ENCODE measurements at regions not wholly inside any gene's neighbourhood (a gene's known extent, or its start where the extent isn't known, plus 50 kb on each side); places are given as distances from the start of the nearest gene placed in this dataset.

GRCh38 chr16:5416013-5416412 is 318.4 kb upstream of the EEF2KMT start:
- H3K36me3 Mint-ChIP-seq, result no peaks in the 10 kb centered on the region
- H3K4me3 ChIP-seq (ENCODE audit: low read depth, low read length), result no peak overlapping the region
- no peak overlapping the region for H3K27ac ChIP-seq (ENCODE audit: insufficient read depth, low read length, poor library complexity, severe bottlenecking)
- no peak overlapping the region for H3K4me3 Mint-ChIP-seq
- H3K27me3 ChIP-seq (ENCODE audit: control insufficient read depth, insufficient read depth, low read length), result no peaks in the 10 kb centered on the region
- no peaks in the 10 kb centered on the region for H3K36me3 ChIP-seq (ENCODE audit: control insufficient read depth, insufficient read depth, low read length)
- no peak for ATAC-seq (ENCODE audit: low read depth in 2 of 2)
- no peaks in the 10 kb centered on the region for H3K4me1 ChIP-seq (ENCODE audit: control insufficient read depth, insufficient read depth, low read length, poor library complexity, severe bottlenecking)
- DNase-seq, result no peak
- H3K9me3 Mint-ChIP-seq, result peaks cover 0 to 4% (median 0%) of the 10 kb centered on the region in 7 donors
- no peaks in the 10 kb centered on the region for H3K9me3 ChIP-seq (ENCODE audit: control insufficient read depth in 2 of 2, low read length in 2 of 2)
- peaks cover 5% of the 10 kb centered on the region for H3K27me3 Mint-ChIP-seq
- H3K4me1 Mint-ChIP-seq, result no peaks in the 10 kb centered on the region
- H3K27ac Mint-ChIP-seq, result no peak overlapping the region

GRCh38 chr16:5415123-5415522 is 317.5 kb upstream of the EEF2KMT start:
- H3K9me3 ChIP-seq (ENCODE audit: control insufficient read depth in 2 of 2, low read length in 2 of 2), result no peaks in the 10 kb centered on the region
- ATAC-seq (ENCODE audit: low read depth in 2 of 2) (no peak), DNase-seq (no peak)
- H3K36me3 ChIP-seq (ENCODE audit: control insufficient read depth, insufficient read depth, low read length), result no peaks in the 10 kb centered on the region
- H3K4me3 ChIP-seq (ENCODE audit: low read depth, low read length), result no peak overlapping the region
- H3K4me3 Mint-ChIP-seq, result no peak overlapping the region
- no peak overlapping the region for H3K27ac ChIP-seq (ENCODE audit: insufficient read depth, low read length, poor library complexity, severe bottlenecking)
- peaks cover 5% of the 10 kb centered on the region for H3K27me3 Mint-ChIP-seq
- no peak overlapping the region for H3K27ac Mint-ChIP-seq
- H3K36me3 Mint-ChIP-seq, result no peaks in the 10 kb centered on the region
- H3K27me3 ChIP-seq (ENCODE audit: control insufficient read depth, insufficient read depth, low read length), result no peaks in the 10 kb centered on the region
- H3K4me1 ChIP-seq (ENCODE audit: control insufficient read depth, insufficient read depth, low read length, poor library complexity, severe bottlenecking), result no peaks in the 10 kb centered on the region
- H3K9me3 Mint-ChIP-seq, result peaks cover 0 to 5% (median 0%) of the 10 kb centered on the region in 7 donors
- H3K4me1 Mint-ChIP-seq, result no peaks in the 10 kb centered on the region

- Histone ChIP-seq H3K27ac (ENCODE audit: insufficient read depth, low read length, poor library complexity, severe bottlenecking) (no peak overlapping the region), H3K4me3 (ENCODE audit: low read depth, low read length) (no peak overlapping the region), H3K9me3 (ENCODE audit: control insufficient read depth in 2 of 2, low read length in 2 of 2) (no peaks in the 10 kb centered on the region), H3K4me1 (ENCODE audit: control insufficient read depth, insufficient read depth, low read length, poor library complexity, severe bottlenecking) (no peaks in the 10 kb centered on the region), H3K27me3 (ENCODE audit: control insufficient read depth, insufficient read depth, low read length) (no peaks in the 10 kb centered on the region), H3K36me3 (ENCODE audit: control insufficient read depth, insufficient read depth, low read length) (no peaks in the 10 kb centered on the region)
- H3K36me3 Mint-ChIP-seq, result no peaks in the 10 kb centered on the region
- H3K27ac Mint-ChIP-seq, result peak overlapping the region in 1 of 3 donors; percentile 24
- no peak for DNase-seq
- no peak for ATAC-seq (ENCODE audit: low read depth in 2 of 2)
- peaks cover 0 to 5% (median 0%) of the 10 kb centered on the region in 7 donors for H3K9me3 Mint-ChIP-seq
- no peak overlapping the region for H3K4me3 Mint-ChIP-seq
- no peaks in the 10 kb centered on the region for H3K4me1 Mint-ChIP-seq
- H3K27me3 Mint-ChIP-seq, result no peaks in the 10 kb centered on the region
Observed at GRCh38 chr16:5412731-5413130, 315.1 kb upstream of the EEF2KMT start.

- no peak overlapping the region for H3K4me3 ChIP-seq (ENCODE audit: low read depth, low read length)
- H3K36me3 ChIP-seq (ENCODE audit: control insufficient read depth, insufficient read depth, low read length), result no peaks in the 10 kb centered on the region
- no peak overlapping the region for H3K4me3 Mint-ChIP-seq
- H3K27me3 Mint-ChIP-seq, result no peaks in the 10 kb centered on the region
- H3K27ac Mint-ChIP-seq, result no peak overlapping the region
- H3K9me3 Mint-ChIP-seq, result peaks cover 0 to 4% (median 0%) of the 10 kb centered on the region in 7 donors
- no peaks in the 10 kb centered on the region for H3K4me1 Mint-ChIP-seq
- no peaks in the 10 kb centered on the region for H3K4me1 ChIP-seq (ENCODE audit: control insufficient read depth, insufficient read depth, low read length, poor library complexity, severe bottlenecking)
- DNase-seq (no peak), ATAC-seq (ENCODE audit: low read depth in 2 of 2) (no peak)
- H3K27ac ChIP-seq (ENCODE audit: insufficient read depth, low read length, poor library complexity, severe bottlenecking), result no peak overlapping the region
- H3K36me3 Mint-ChIP-seq, result no peaks in the 10 kb centered on the region
- no peaks in the 10 kb centered on the region for H3K9me3 ChIP-seq (ENCODE audit: control insufficient read depth in 2 of 2, low read length in 2 of 2)
- no peaks in the 10 kb centered on the region for H3K27me3 ChIP-seq (ENCODE audit: control insufficient read depth, insufficient read depth, low read length)
Observed at GRCh38 chr16:5398203-5398602, 300.6 kb upstream of the EEF2KMT start.

DNA sequence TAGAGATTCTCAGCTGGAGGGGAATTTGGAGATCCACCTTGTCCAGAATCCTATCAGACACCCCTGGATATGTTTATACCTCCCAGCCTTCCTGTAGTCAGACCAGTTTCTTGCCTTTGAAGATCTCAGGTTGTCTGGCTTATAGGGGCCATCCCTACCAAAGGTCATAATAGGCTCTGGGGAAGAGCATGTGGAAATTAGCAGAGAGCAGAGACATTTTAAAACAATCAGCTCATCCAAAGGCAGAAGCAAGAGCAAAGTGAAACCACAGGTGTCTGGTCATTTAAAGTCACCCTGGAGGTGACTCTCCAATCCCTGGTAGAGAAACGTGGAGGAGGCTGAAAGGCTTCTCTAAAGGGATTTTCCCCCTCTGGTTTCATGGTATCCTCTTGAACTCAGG is 299.3 kb upstream of the EEF2KMT start:
- Mint-ChIP-seq H3K4me3 (no peak overlapping the region), H3K27ac (no peak overlapping the region), H3K9me3 (peaks cover 0 to 4% (median 0%) of the 10 kb centered on the region in 7 donors), H3K27me3 (no peaks in the 10 kb centered on the region), H3K4me1 (no peaks in the 10 kb centered on the region), H3K36me3 (no peaks in the 10 kb centered on the region)
- H3K4me3 ChIP-seq (ENCODE audit: low read depth, low read length), result no peak overlapping the region
- H3K27ac ChIP-seq (ENCODE audit: insufficient read depth, low read length, poor library complexity, severe bottlenecking), result no peak overlapping the region
- no peaks in the 10 kb centered on the region for H3K4me1 ChIP-seq (ENCODE audit: control insufficient read depth, insufficient read depth, low read length, poor library complexity, severe bottlenecking)
- no peaks in the 10 kb centered on the region for H3K9me3 ChIP-seq (ENCODE audit: control insufficient read depth in 2 of 2, low read length in 2 of 2)
- ATAC-seq (ENCODE audit: low read depth in 2 of 2), result no peak
- no peak for DNase-seq
- no peaks in the 10 kb centered on the region for H3K27me3 ChIP-seq (ENCODE audit: control insufficient read depth, insufficient read depth, low read length)
- no peaks in the 10 kb centered on the region for H3K36me3 ChIP-seq (ENCODE audit: control insufficient read depth, insufficient read depth, low read length)

- H3K4me3 ChIP-seq (ENCODE audit: low read depth, low read length), result no peak overlapping the region
- no peaks in the 10 kb centered on the region for H3K36me3 ChIP-seq (ENCODE audit: control insufficient read depth, insufficient read depth, low read length)
- H3K4me1 ChIP-seq (ENCODE audit: control insufficient read depth, insufficient read depth, low read length, poor library complexity, severe bottlenecking), result no peaks in the 10 kb centered on the region
- H3K9me3 ChIP-seq (ENCODE audit: control insufficient read depth in 2 of 2, low read length in 2 of 2), result no peaks in the 10 kb centered on the region
- no peak overlapping the region for H3K4me3 Mint-ChIP-seq
- DNase-seq, result no peak
- no peaks in the 10 kb centered on the region for H3K27me3 Mint-ChIP-seq
- no peak overlapping the region for H3K27ac Mint-ChIP-seq
- peaks cover 0 to 4% (median 0%) of the 10 kb centered on the region in 7 donors for H3K9me3 Mint-ChIP-seq
- no peak overlapping the region for H3K27ac ChIP-seq (ENCODE audit: insufficient read depth, low read length, poor library complexity, severe bottlenecking)
- no peaks in the 10 kb centered on the region for H3K27me3 ChIP-seq (ENCODE audit: control insufficient read depth, insufficient read depth, low read length)
- H3K36me3 Mint-ChIP-seq, result peaks cover 2% of the 10 kb centered on the region
- H3K4me1 Mint-ChIP-seq, result no peaks in the 10 kb centered on the region
- no peak for ATAC-seq (ENCODE audit: low read depth in 2 of 2)
Observed at GRCh38 chr16:5393070-5393469, 295.5 kb upstream of the EEF2KMT start.

GRCh38 chr16:5386989-5387388 is 289.4 kb upstream of the EEF2KMT start:
- Histone ChIP-seq H3K27ac (ENCODE audit: insufficient read depth, low read length, poor library complexity, severe bottlenecking) (no peak overlapping the region), H3K9me3 (ENCODE audit: control insufficient read depth in 2 of 2, low read length in 2 of 2) (no peaks in the 10 kb centered on the region), H3K36me3 (ENCODE audit: control insufficient read depth, insufficient read depth, low read length) (no peaks in the 10 kb centered on the region), H3K27me3 (ENCODE audit: control insufficient read depth, insufficient read depth, low read length) (no peaks in the 10 kb centered on the region), H3K4me3 (ENCODE audit: low read depth, low read length) (no peak overlapping the region), H3K4me1 (ENCODE audit: control insufficient read depth, insufficient read depth, low read length, poor library complexity, severe bottlenecking) (no peaks in the 10 kb centered on the region)
- Mint-ChIP-seq H3K27me3 (no peaks in the 10 kb centered on the region), H3K27ac (no peak overlapping the region), H3K4me3 (no peak overlapping the region), H3K4me1 (no peaks in the 10 kb centered on the region), H3K36me3 (peaks cover 2% of the 10 kb centered on the region), H3K9me3 (peaks cover 0 to 6% (median 1%) of the 10 kb centered on the region in 7 donors)
- ATAC-seq (ENCODE audit: low read depth in 2 of 2), result no peak
- DNase-seq, result no peak

- Mint-ChIP-seq H3K27me3 (no peaks in the 10 kb centered on the region), H3K9me3 (peaks cover 0 to 6% (median 1%) of the 10 kb centered on the region in 7 donors), H3K4me1 (no peaks in the 10 kb centered on the region), H3K4me3 (no peak overlapping the region), H3K27ac (no peak overlapping the region), H3K36me3 (peaks cover 2% of the 10 kb centered on the region)
- Histone ChIP-seq H3K9me3 (ENCODE audit: control insufficient read depth in 2 of 2, low read length in 2 of 2) (no peaks in the 10 kb centered on the region), H3K36me3 (ENCODE audit: control insufficient read depth, insufficient read depth, low read length) (no peaks in the 10 kb centered on the region), H3K4me1 (ENCODE audit: control insufficient read depth, insufficient read depth, low read length, poor library complexity, severe bottlenecking) (no peaks in the 10 kb centered on the region), H3K27me3 (ENCODE audit: control insufficient read depth, insufficient read depth, low read length) (no peaks in the 10 kb centered on the region), H3K4me3 (ENCODE audit: low read depth, low read length) (no peak overlapping the region), H3K27ac (ENCODE audit: insufficient read depth, low read length, poor library complexity, severe bottlenecking) (no peak overlapping the region)
- DNase-seq (no peak), ATAC-seq (ENCODE audit: low read depth in 2 of 2) (no peak)
Observed at GRCh38 chr16:5385811-5386210, 288.2 kb upstream of the EEF2KMT start.
